Hepatocyte (in vitro differentiated cells): ENCODE measurements at regions not wholly inside any gene's neighbourhood (a gene's known extent, or its start where the extent isn't known, plus 50 kb on each side); places are given as distances from the start of the nearest gene placed in this dataset.

Experiments
- EZH2 ChIP-seq: fragments of 200-600 bp; sonication (generic); IDR thresholded peaks from 2 replicates; pipeline ENCODE4 v1.6.1; 2016; ENCODE audit warnings: antibody characterized with exemption, mild to moderate bottlenecking, borderline replicate concordance
- EZH2phosphoT487 ChIP-seq: fragments of 200-600 bp; sonication (generic); IDR thresholded peaks from one replicate; pipeline ENCODE4 v1.6.1; 2018; ENCODE audit warnings: antibody characterized with exemption, mild to moderate bottlenecking, low read depth, moderate library complexity; ENCODE audit not compliant: unreplicated experiment, severe bottlenecking
- TF ChIP-seq, protein P1 (sequence below): fragments of 200-600 bp; sonication (generic); IDR thresholded peaks from 2 replicates; pipeline ENCODE4 v1.5.1; 2016; ENCODE audit warnings: antibody characterized with exemption, mild to moderate bottlenecking; ENCODE audit not compliant: poor library complexity

DNA sequence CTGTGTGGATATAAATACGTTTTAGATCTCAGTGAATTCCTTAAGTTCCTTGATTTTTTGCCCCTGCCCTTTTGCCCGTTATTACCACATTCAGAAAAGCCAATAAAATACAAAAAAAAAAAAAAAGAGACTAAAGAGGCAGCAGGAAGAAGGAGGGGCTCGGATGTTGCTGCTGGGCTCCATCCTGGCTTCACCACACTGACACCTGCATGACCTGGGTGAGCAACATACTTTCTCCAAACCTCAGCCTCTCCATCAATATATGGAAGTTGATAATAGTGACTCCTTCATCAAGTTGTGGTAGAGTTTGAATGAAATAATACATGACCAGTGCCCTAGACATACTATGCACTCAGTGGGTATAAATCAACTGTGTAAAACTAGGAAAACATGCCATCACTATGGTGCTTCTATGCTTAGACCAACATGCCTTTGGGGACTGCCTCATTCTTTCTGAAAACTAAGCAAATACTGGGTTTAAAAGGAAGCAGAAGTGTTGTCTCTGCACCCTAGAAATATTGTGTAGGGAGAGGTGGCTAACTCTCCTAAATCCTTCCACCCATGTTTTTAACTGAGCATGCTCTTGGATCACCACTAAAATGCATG is 243.0 kb downstream of the PIK3R1 start:
- TF ChIP-seq, protein P1, sequence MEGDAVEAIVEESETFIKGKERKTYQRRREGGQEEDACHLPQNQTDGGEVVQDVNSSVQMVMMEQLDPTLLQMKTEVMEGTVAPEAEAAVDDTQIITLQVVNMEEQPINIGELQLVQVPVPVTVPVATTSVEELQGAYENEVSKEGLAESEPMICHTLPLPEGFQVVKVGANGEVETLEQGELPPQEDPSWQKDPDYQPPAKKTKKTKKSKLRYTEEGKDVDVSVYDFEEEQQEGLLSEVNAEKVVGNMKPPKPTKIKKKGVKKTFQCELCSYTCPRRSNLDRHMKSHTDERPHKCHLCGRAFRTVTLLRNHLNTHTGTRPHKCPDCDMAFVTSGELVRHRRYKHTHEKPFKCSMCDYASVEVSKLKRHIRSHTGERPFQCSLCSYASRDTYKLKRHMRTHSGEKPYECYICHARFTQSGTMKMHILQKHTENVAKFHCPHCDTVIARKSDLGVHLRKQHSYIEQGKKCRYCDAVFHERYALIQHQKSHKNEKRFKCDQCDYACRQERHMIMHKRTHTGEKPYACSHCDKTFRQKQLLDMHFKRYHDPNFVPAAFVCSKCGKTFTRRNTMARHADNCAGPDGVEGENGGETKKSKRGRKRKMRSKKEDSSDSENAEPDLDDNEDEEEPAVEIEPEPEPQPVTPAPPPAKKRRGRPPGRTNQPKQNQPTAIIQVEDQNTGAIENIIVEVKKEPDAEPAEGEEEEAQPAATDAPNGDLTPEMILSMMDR, result no peak
- TF ChIP-seq EZH2, result no peak
- no peak for TF ChIP-seq EZH2phosphoT487
